ENCODE measurements at regions not wholly inside any gene's neighbourhood (a gene's known extent, or its start where the extent isn't known, plus 50 kb on each side); places are given as distances from the start of the nearest gene placed in this dataset.
A peak's percentile ranks its signal among the peaks of the same experiment; 100 is the strongest.

- Mint-ChIP-seq H3K27ac (no peak overlapping the region), H3K9me3 (no peaks in the 10 kb centered on the region), H3K27me3 (ENCODE audit: low read depth) (no peaks in the 10 kb centered on the region), H3K4me1 (no peaks in the 10 kb centered on the region), H3K36me3 (ENCODE audit: low read depth) (no peaks in the 10 kb centered on the region), H3K4me3 (no peak overlapping the region)
- TF ChIP-seq CTCF (IDR thresholded peaks at IDR 0.05; ENCODE audit: unreplicated experiment in 3 of 3) = no peak
Observed at GRCh38 chr4:100657187-100657586, 139.4 kb upstream of the EMCN start.

- Mint-ChIP-seq H3K36me3 (ENCODE audit: low read depth) (no peaks in the 10 kb centered on the region), H3K4me1 (no peaks in the 10 kb centered on the region), H3K4me3 (no peak overlapping the region), H3K27ac (no peak overlapping the region), H3K27me3 (ENCODE audit: low read depth) (no peaks in the 10 kb centered on the region), H3K9me3 (no peaks in the 10 kb centered on the region)
- no peak for TF ChIP-seq CTCF (IDR thresholded peaks at IDR 0.05; ENCODE audit: unreplicated experiment in 3 of 3)
Observed at GRCh38 chr4:100651499-100652175, 133.8 kb upstream of the EMCN start.

- peak overlapping the region in 1 of 3 experiments; percentile 41 for H3K27ac Mint-ChIP-seq
- no peak overlapping the region for H3K4me3 Mint-ChIP-seq
- H3K9me3 Mint-ChIP-seq = no peaks in the 10 kb centered on the region
- H3K27me3 Mint-ChIP-seq (ENCODE audit: low read depth) = no peaks in the 10 kb centered on the region
- TF ChIP-seq CTCF (IDR thresholded peaks at IDR 0.05; ENCODE audit: unreplicated experiment in 3 of 3) = no peak
- H3K4me1 Mint-ChIP-seq = no peaks in the 10 kb centered on the region
- H3K36me3 Mint-ChIP-seq (ENCODE audit: low read depth) = no peaks in the 10 kb centered on the region
Observed at GRCh38 chr4:100649417-100649816, 131.6 kb upstream of the EMCN start.

- Mint-ChIP-seq H3K4me3 (no peak overlapping the region), H3K36me3 (ENCODE audit: low read depth) (no peaks in the 10 kb centered on the region), H3K4me1 (no peaks in the 10 kb centered on the region), H3K27ac (no peak overlapping the region), H3K27me3 (ENCODE audit: low read depth) (no peaks in the 10 kb centered on the region), H3K9me3 (no peaks in the 10 kb centered on the region)
- TF ChIP-seq CTCF (IDR thresholded peaks at IDR 0.05; ENCODE audit: unreplicated experiment in 3 of 3) = no peak
Observed at GRCh38 chr4:100644150-100644549, 126.3 kb upstream of the EMCN start.

- H3K36me3 Mint-ChIP-seq (ENCODE audit: low read depth) = no peaks in the 10 kb centered on the region
- no peak overlapping the region for H3K4me3 Mint-ChIP-seq
- H3K27ac Mint-ChIP-seq = no peak overlapping the region
- H3K4me1 Mint-ChIP-seq = no peaks in the 10 kb centered on the region
- no peaks in the 10 kb centered on the region for H3K27me3 Mint-ChIP-seq (ENCODE audit: low read depth)
- peaks cover 7% of the 10 kb centered on the region for H3K9me3 Mint-ChIP-seq
- no peak for TF ChIP-seq CTCF (IDR thresholded peaks at IDR 0.05; ENCODE audit: unreplicated experiment in 3 of 3)
Observed at GRCh38 chr4:100641336-100641735, 123.5 kb upstream of the EMCN start.

GRCh38 chr4:100635899-100636298 is 118.1 kb upstream of the EMCN start:
- Mint-ChIP-seq H3K9me3 (peaks cover 7% of the 10 kb centered on the region), H3K27me3 (ENCODE audit: low read depth) (no peaks in the 10 kb centered on the region)

More at GRCh38 chr4:100635899-100636298, 118.1 kb upstream of the EMCN start:
- H3K27ac Mint-ChIP-seq = no peak overlapping the region
- H3K4me1 Mint-ChIP-seq = no peaks in the 10 kb centered on the region
- no peaks in the 10 kb centered on the region for H3K36me3 Mint-ChIP-seq (ENCODE audit: low read depth)
- H3K4me3 Mint-ChIP-seq = no peak overlapping the region
- TF ChIP-seq CTCF (IDR thresholded peaks at IDR 0.05; ENCODE audit: unreplicated experiment in 3 of 3) = no peak
